Endothelial cell (in vitro differentiated cells): ENCODE measurements at regions not wholly inside any gene's neighbourhood (a gene's known extent, or its start where the extent isn't known, plus 50 kb on each side); places are given as distances from the start of the nearest gene placed in this dataset.
A peak's percentile ranks its signal among the peaks of the same experiment; 100 is the strongest.

Experiments used
- DNase-seq: peaks from one replicate; pipeline ENCODE4 v3.0.0; 2021; ENCODE audit warnings: low spot score
- H3K27ac Mint-ChIP-seq: one replicate; pipeline ENCODE4 v1.8.0; 2021; ENCODE audit warnings: mixed read lengths, inconsistent platforms; ENCODE audit not compliant: unreplicated experiment
- H3K27me3 Mint-ChIP-seq: one replicate; pipeline ENCODE4 v1.8.0; 2021; ENCODE audit warnings: mild to moderate bottlenecking, moderate library complexity, mixed read lengths, inconsistent platforms; ENCODE audit not compliant: unreplicated experiment
- H3K36me3 Mint-ChIP-seq: one replicate; pipeline ENCODE4 v1.8.0; 2021; ENCODE audit warnings: mild to moderate bottlenecking, low read depth, mixed read lengths, inconsistent platforms; ENCODE audit not compliant: unreplicated experiment
- H3K4me1 Mint-ChIP-seq: one replicate; pipeline ENCODE4 v1.8.0; 2021; ENCODE audit warnings: mild to moderate bottlenecking, mixed read lengths, inconsistent platforms; ENCODE audit not compliant: unreplicated experiment
- H3K4me3 Mint-ChIP-seq: one replicate; pipeline ENCODE4 v1.8.0; 2021; ENCODE audit warnings: mild to moderate bottlenecking, mixed read lengths, inconsistent platforms; ENCODE audit not compliant: unreplicated experiment
- H3K9me3 Mint-ChIP-seq: one replicate; pipeline ENCODE4 v1.8.0; 2021; ENCODE audit warnings: mixed read lengths, inconsistent platforms; ENCODE audit not compliant: unreplicated experiment
- CTCF ChIP-seq: fragments of 200-600 bp; sonication (generic); IDR thresholded peaks from one replicate; pipeline ENCODE4 v1.5.0; 2021; ENCODE audit warnings: antibody characterized with exemption; ENCODE audit not compliant: unreplicated experiment

DNA sequence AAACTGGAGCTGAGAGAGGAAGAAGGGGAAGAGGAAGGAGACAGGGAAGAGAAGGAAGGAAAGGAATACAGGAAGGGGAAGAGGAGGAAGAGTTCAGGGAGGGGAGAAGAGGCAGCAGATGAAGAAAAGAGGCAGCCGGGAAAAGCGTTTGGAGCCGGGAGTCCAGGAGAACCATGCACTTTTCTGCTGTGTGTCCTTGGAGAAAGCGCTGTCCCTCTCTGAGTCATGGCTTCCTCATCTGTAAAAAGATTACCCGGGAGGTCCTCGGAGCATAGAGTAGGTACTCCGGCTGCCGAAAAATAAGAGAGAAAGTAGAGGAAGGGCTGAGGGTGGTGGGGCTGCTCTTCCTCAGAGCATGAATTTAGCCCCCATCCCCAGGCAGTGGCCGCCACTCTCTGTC, 226.9 kb downstream of the MN1 start:
- no peak overlapping the region for H3K4me3 Mint-ChIP-seq
- DNase-seq, result no peak
- H3K36me3 Mint-ChIP-seq, result no peaks in the 10 kb centered on the region
- H3K27ac Mint-ChIP-seq, result no peak overlapping the region
- TF ChIP-seq CTCF, result no peak
- peaks cover 22% of the 10 kb centered on the region for H3K4me1 Mint-ChIP-seq
- H3K9me3 Mint-ChIP-seq, result no peaks in the 10 kb centered on the region
- peaks cover 3% of the 10 kb centered on the region for H3K27me3 Mint-ChIP-seq

DNA sequence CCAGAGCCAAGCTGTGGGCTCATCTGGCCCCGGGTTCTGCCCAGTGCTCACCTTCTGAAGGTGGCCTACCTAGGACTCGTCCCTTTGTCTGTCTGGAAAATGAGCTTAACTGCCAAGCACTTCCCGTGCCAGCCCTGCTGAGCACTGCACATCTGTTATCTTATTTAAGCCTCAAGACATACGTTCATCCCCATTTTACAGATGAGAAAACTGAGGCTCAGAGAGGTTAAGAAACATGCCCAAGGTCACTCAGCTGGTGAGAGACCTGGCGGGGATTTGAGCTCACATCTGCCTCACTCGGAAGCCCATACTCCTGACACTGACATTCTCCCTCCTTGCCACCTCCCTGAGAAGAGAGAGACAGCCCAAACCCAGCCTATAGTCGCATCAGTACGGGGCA, 226.2 kb downstream of the MN1 start:
- no peaks in the 10 kb centered on the region for H3K9me3 Mint-ChIP-seq
- no peaks in the 10 kb centered on the region for H3K36me3 Mint-ChIP-seq
- peaks cover 3% of the 10 kb centered on the region for H3K27me3 Mint-ChIP-seq
- no peak for DNase-seq
- H3K4me3 Mint-ChIP-seq, result no peak overlapping the region
- H3K27ac Mint-ChIP-seq, result no peak overlapping the region
- no peak for TF ChIP-seq CTCF
- H3K4me1 Mint-ChIP-seq, result peaks cover 22% of the 10 kb centered on the region

GRCh38 chr22:27576413-27576812, 225.1 kb downstream of the MN1 start:
- Mint-ChIP-seq H3K4me1 (peaks cover 22% of the 10 kb centered on the region), H3K9me3 (no peaks in the 10 kb centered on the region), H3K4me3 (no peak overlapping the region), H3K36me3 (no peaks in the 10 kb centered on the region), H3K27me3 (peaks cover 3% of the 10 kb centered on the region), H3K27ac (no peak overlapping the region)
- TF ChIP-seq CTCF, result no peak
- DNase-seq, result no peak

GRCh38 chr22:27576815-27577573, 224.6 kb downstream of the MN1 start:
- DNase-seq, result peak; percentile 13
- Mint-ChIP-seq H3K4me1 (peaks cover 18% of the 10 kb centered on the region), H3K27me3 (peaks cover 3% of the 10 kb centered on the region), H3K27ac (no peak overlapping the region), H3K9me3 (no peaks in the 10 kb centered on the region), H3K4me3 (no peak overlapping the region), H3K36me3 (no peaks in the 10 kb centered on the region)
- no peak for TF ChIP-seq CTCF

GRCh38 chr22:27577574-27577969, 224.0 kb downstream of the MN1 start:
- Mint-ChIP-seq H3K4me3 (no peak overlapping the region), H3K27ac (peak overlapping the region; percentile 64), H3K36me3 (no peaks in the 10 kb centered on the region), H3K9me3 (no peaks in the 10 kb centered on the region), H3K27me3 (peaks cover 3% of the 10 kb centered on the region), H3K4me1 (peaks cover 17% of the 10 kb centered on the region)
- no peak for TF ChIP-seq CTCF
- DNase-seq, result no peak
